IMR-90 (cell line): ENCODE measurements at regions not wholly inside any gene's neighbourhood (a gene's known extent, or its start where the extent isn't known, plus 50 kb on each side); places are given as distances from the start of the nearest gene placed in this dataset.
A peak's percentile ranks its signal among the peaks of the same experiment; 100 is the strongest.

ENCODE experiments used
- ATAC-seq: fragments of 200-7000 bp; cut with Tn5 transposase; 2 replicates; pipeline ENCODE4 v1.9.1; 2020; ENCODE audit warnings: low read depth, mild to moderate bottlenecking, moderate library complexity
- BruUV-seq: library from RNA; stranded (reverse); fragments of 400-500 nt; replicated peaks from 2 replicates; lab custom pipeline; 2021; lab: Mats Ljungman, UMichigan
- CTCF ChIA-PET: fragments of 300-600 bp; formaldehyde crosslinking; extraction: SDS; loops from one replicate; lab custom pipeline; 2021; ENCODE audit warnings: antibody characterized with exemption; lab: Yijun Ruan, JAX
- POLR2A ChIA-PET: fragments of 300-600 bp; sonication (Branson Sonifier 250); formaldehyde crosslinking; loops from one replicate; lab custom pipeline; 2022; ENCODE audit warnings: antibody characterized with exemption; ENCODE audit not compliant: unreplicated experiment; lab: Charles Lee
- DNase-seq: peaks from one replicate; pipeline ENCODE4 v3.0.0; 2013
- H2AFZ ChIP-seq: replicated peaks from 2 replicates; pipeline ENCODE3; 2013; ENCODE audit warnings: low read length, mild to moderate bottlenecking; ENCODE audit not compliant: poor library complexity
- H2AK5ac ChIP-seq: 2 replicates; pipeline ENCODE4 v1.6.1; 2013; ENCODE audit warnings: low read depth, low read length, inconsistent platforms
- H2AK9ac ChIP-seq: replicated peaks from 2 replicates; pipeline ENCODE3; 2013; ENCODE audit warnings: mild to moderate bottlenecking, low read depth, low read length, moderate library complexity; ENCODE audit not compliant: poor library complexity
- H2BK120ac ChIP-seq: 2 replicates; pipeline ENCODE4 v1.6.1; 2013; ENCODE audit warnings: low read depth, low read length, inconsistent platforms
- H2BK15ac ChIP-seq: 3 replicates; pipeline ENCODE4 v1.6.1; 2013; ENCODE audit warnings: low read depth, low read length, inconsistent platforms
- H2BK20ac ChIP-seq: 2 replicates; pipeline ENCODE4 v1.6.1; 2013; ENCODE audit warnings: low read depth, mild to moderate bottlenecking, inconsistent platforms, low read length, moderate library complexity
- H2BK5ac ChIP-seq: 2 replicates; pipeline ENCODE4 v1.6.1; 2013; ENCODE audit warnings: mild to moderate bottlenecking, low read depth, low read length, inconsistent platforms; ENCODE audit not compliant: poor library complexity, severe bottlenecking
- H3K14ac ChIP-seq: replicated peaks from 2 replicates; pipeline ENCODE4 v1.6.1; 2013; ENCODE audit warnings: low read depth, low read length, inconsistent platforms
- H3K18ac ChIP-seq: 2 replicates; pipeline ENCODE4 v1.6.1; 2013; ENCODE audit warnings: low read depth, low read length, control low read depth
- H3K23ac ChIP-seq: 2 replicates; pipeline ENCODE4 v1.6.1; 2013; ENCODE audit warnings: low read depth, low read length, inconsistent platforms
- H3K27ac ChIP-seq: 2 replicates; pipeline ENCODE4 v1.5.1; 2013; ENCODE audit warnings: mild to moderate bottlenecking, control low read depth, low read length; ENCODE audit not compliant: insufficient read depth
- H3K27me3 ChIP-seq: 2 replicates; pipeline ENCODE4 v1.6.1; 2013; ENCODE audit warnings: low read length; ENCODE audit not compliant: control insufficient read depth, insufficient read depth
- H3K36me3 ChIP-seq: 2 replicates; pipeline ENCODE4 v1.6.1; 2013; ENCODE audit warnings: low read length, mixed read lengths; ENCODE audit not compliant: control insufficient read depth, insufficient read depth
- H3K4ac ChIP-seq: 2 replicates; pipeline ENCODE4 v1.6.1; 2013; ENCODE audit warnings: low read depth, low read length, inconsistent platforms
- H3K4me1 ChIP-seq: 2 replicates; pipeline ENCODE4 v1.6.1; 2013; ENCODE audit warnings: low read length, mixed read lengths; ENCODE audit not compliant: control insufficient read depth, insufficient read depth
- H3K4me2 ChIP-seq: 2 replicates; pipeline ENCODE4 v1.6.1; 2013; ENCODE audit warnings: low read depth, mild to moderate bottlenecking, control low read depth, low read length, moderate library complexity
- H3K4me3 ChIP-seq: 2 replicates; pipeline ENCODE4 v1.5.1; 2013; ENCODE audit warnings: low read depth, mild to moderate bottlenecking, control low read depth, low read length, moderate library complexity; ENCODE audit not compliant: insufficient read depth
- H3K56ac ChIP-seq: 2 replicates; pipeline ENCODE4 v1.6.1; 2013; ENCODE audit warnings: low read length, inconsistent platforms; ENCODE audit not compliant: insufficient read depth; ENCODE audit errors: extremely low read depth
- H3K79me1 ChIP-seq, 2 experiments: 2 replicates each; pipeline ENCODE4 v1.6.1; 2013; ENCODE audit warnings: low read length in 2 of 2, inconsistent platforms in 1 of 2, low read depth in 1 of 2
- H3K9ac ChIP-seq: 2 replicates; pipeline ENCODE4 v1.6.1; 2013; ENCODE audit warnings: low read depth, low read length, control low read depth
- H3K9me1 ChIP-seq: 2 replicates; pipeline ENCODE4 v1.6.1; 2013; ENCODE audit warnings: low read length, inconsistent platforms; ENCODE audit not compliant: insufficient read depth
- H3K9me3 ChIP-seq: 2 replicates; pipeline ENCODE4 v1.6.1; 2013; ENCODE audit warnings: low read length; ENCODE audit not compliant: control insufficient read depth, insufficient read depth
- H4K20me1 ChIP-seq: 2 replicates; pipeline ENCODE4 v1.6.1; 2013; ENCODE audit warnings: low read length, inconsistent platforms; ENCODE audit not compliant: insufficient read depth
- H4K5ac ChIP-seq: 2 replicates; pipeline ENCODE4 v1.6.1; 2013; ENCODE audit warnings: mild to moderate bottlenecking, low read depth, low read length, control low read depth
- H4K8ac ChIP-seq, 2 experiments: 2 replicates each; pipeline ENCODE4 v1.6.1; 2013; ENCODE audit warnings: low read depth in 2 of 2, low read length in 2 of 2, control low read depth in 1 of 2, inconsistent platforms in 1 of 2
- H4K91ac ChIP-seq: 2 replicates; pipeline ENCODE4 v1.6.1; 2013; ENCODE audit warnings: low read depth, low read length, inconsistent platforms; ENCODE audit not compliant: insufficient read depth
- BHLHE40 ChIP-seq: fragments of 150-350 bp; IDR thresholded peaks from 2 replicates; pipeline ENCODE4 v1.6.1; 2016; ENCODE audit warnings: mild to moderate bottlenecking, low read depth, low read length
- CEBPB ChIP-seq: IDR thresholded peaks from 2 replicates; pipeline ENCODE4 v1.6.1; 2012; ENCODE audit warnings: low read depth, low read length, improper control_type of control experiment
- CHD1 ChIP-seq: IDR thresholded peaks from 2 replicates; pipeline ENCODE4 v1.6.1; 2012; ENCODE audit warnings: low read depth, low read length, improper control_type of control experiment
- CTCF ChIP-seq: conservative IDR thresholded peaks from 2 replicates; pipeline ENCODE4 v1.5.1; 2012; ENCODE audit warnings: mild to moderate bottlenecking, low read depth, low read length, improper control_type of control experiment
- FOS ChIP-seq: fragments of 150-350 bp; IDR thresholded peaks from 2 replicates; pipeline ENCODE4 v1.6.1; 2016; ENCODE audit warnings: low read depth, low read length
- MAFK ChIP-seq: IDR thresholded peaks from 2 replicates; pipeline ENCODE4 v1.6.1; 2012; ENCODE audit warnings: low read depth, low read length, improper control_type of control experiment
- MAZ ChIP-seq: IDR thresholded peaks from 2 replicates; pipeline ENCODE4 v1.6.1; 2012; ENCODE audit warnings: low read depth, mild to moderate bottlenecking, low read length, improper control_type of control experiment, moderate library complexity, borderline replicate concordance
- MXI1 ChIP-seq: IDR thresholded peaks from 2 replicates; pipeline ENCODE4 v1.6.1; 2012; ENCODE audit warnings: low read depth, mild to moderate bottlenecking, low read length, moderate library complexity, borderline replicate concordance
- NFE2L2 ChIP-seq: fragments of 150-350 bp; IDR thresholded peaks from 2 replicates; pipeline ENCODE4 v1.6.1; 2016; ENCODE audit warnings: low read depth, mild to moderate bottlenecking, low read length
- POLR2A ChIP-seq: IDR thresholded peaks from 2 replicates; pipeline ENCODE4 v1.6.1; 2012; ENCODE audit warnings: mild to moderate bottlenecking, low read depth, low read length
- RAD21 ChIP-seq: IDR thresholded peaks from 2 replicates; pipeline ENCODE4 v1.6.1; 2012; ENCODE audit warnings: low read length, improper control_type of control experiment
- RCOR1 ChIP-seq: IDR thresholded peaks from 2 replicates; pipeline ENCODE4 v1.6.1; 2012; ENCODE audit warnings: mild to moderate bottlenecking, low read length, improper control_type of control experiment; ENCODE audit not compliant: insufficient replicate concordance
- RFX5 ChIP-seq: IDR thresholded peaks from 2 replicates; pipeline ENCODE4 v1.8.0; 2012; ENCODE audit warnings: low read depth, mild to moderate bottlenecking, low read length, moderate library complexity
- SMC3 ChIP-seq: fragments of 150-350 bp; IDR thresholded peaks from 2 replicates; pipeline ENCODE4 v1.6.1; 2016; ENCODE audit warnings: low read depth, mild to moderate bottlenecking, antibody characterized with exemption, low read length, moderate library complexity
- USF2 ChIP-seq: fragments of 150-350 bp; IDR thresholded peaks from 2 replicates; pipeline ENCODE4 v1.6.1; 2017; ENCODE audit warnings: mild to moderate bottlenecking, antibody characterized with exemption, low read length, low read depth
- WGBS, 2 experiments: methylation state at CpG; one replicate each; pipeline versions ENCODE4 v1.1.5 to v1.1.7; 2013; ENCODE audit warnings: missing lambda C conversion rate in 2 of 2; ENCODE audit not compliant: insufficient read length in 1 of 2; ENCODE audit errors: extremely low coverage in 2 of 2; 5-methylcytosine and 5-hydroxymethylcytosine counted together
- dilution Hi-C: fragments of 300-500 bp; cut with HindIII; formaldehyde crosslinking; loops from one replicate; pipeline ENCODE4 v1.14.3; 2018; ENCODE audit warnings: low sequenced_read_pairs; ENCODE audit not compliant: unreplicated experiment
- in situ Hi-C: fragments of 300-500 bp; cut with MboI; formaldehyde crosslinking; loops from 3 replicates; pipeline ENCODE4 v1.14.3; 2019; ENCODE audit warnings: low sequenced_read_pairs, inconsistent platforms, mixed read lengths
- intact Hi-C: fragments of 100-400 bp; cut with micrococcal nuclease; formaldehyde crosslinking; loops from 2 replicates; pipeline ENCODE4 v1.10.0; 2022
- TF ChIP-seq, protein P1 (sequence below): fragments of 150-350 bp; IDR thresholded peaks from 2 replicates; pipeline ENCODE4 v1.6.1; 2016; ENCODE audit warnings: low read depth, mild to moderate bottlenecking, low read length, moderate library complexity, borderline replicate concordance

DNA sequence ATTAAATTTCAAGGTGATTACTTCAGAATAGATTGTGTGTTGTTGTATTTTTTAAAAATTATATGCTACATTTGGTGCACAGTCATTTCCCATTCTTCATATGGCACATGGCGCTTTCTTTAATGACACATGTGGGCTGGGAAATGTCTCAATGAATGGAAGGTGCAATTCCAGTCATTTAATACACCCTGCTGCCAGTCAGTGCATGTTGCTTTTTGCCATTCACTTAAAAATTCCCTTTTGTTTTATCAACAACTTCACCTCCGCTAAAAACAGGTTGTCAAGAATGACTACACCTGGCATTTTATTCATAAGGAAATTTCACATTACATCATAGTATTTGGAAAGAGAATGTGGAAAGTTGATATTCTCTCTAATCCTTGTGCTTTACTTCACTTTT, 716.4 kb upstream of the ADAMTS5 start:
- no peak overlapping the region for H3K56ac ChIP-seq
- H3K9ac ChIP-seq = no peak overlapping the region
- no peak overlapping the region for H2AK9ac ChIP-seq
- no peak overlapping the region for H2BK20ac ChIP-seq
- ATAC-seq (no peak), DNase-seq (no peak)
- H3K9me3 ChIP-seq = no peaks in the 10 kb centered on the region
- CTCF ChIA-PET = no interaction called here
- in situ Hi-C loops = no loop called here
- H4K91ac ChIP-seq = no peak overlapping the region
- no peak overlapping the region for H3K27ac ChIP-seq
- peak overlapping the region; percentile 40; the same call in 1 of the 2 replicates for H3K14ac ChIP-seq
- H3K4me1 ChIP-seq = no peaks in the 10 kb centered on the region
- H3K18ac ChIP-seq = no peak overlapping the region
- POLR2A ChIA-PET = no interaction called here
- no peak overlapping the region for H2BK120ac ChIP-seq
- no peak overlapping the region for H3K23ac ChIP-seq
- H4K20me1 ChIP-seq = no peaks in the 10 kb centered on the region
- dilution Hi-C loops = no loop called here
- no peak overlapping the region for H4K5ac ChIP-seq
- H4K8ac ChIP-seq = no peak overlapping the region
- H3K4ac ChIP-seq = no peak overlapping the region
- no peak overlapping the region for H2BK5ac ChIP-seq
- peak overlapping the region; percentile 53; the same call in 1 of the 2 replicates for H2AK5ac ChIP-seq
- TF ChIP-seq USF2 (no peak), MXI1 (no peak), POLR2A (no peak), CTCF (no peak), MAFK (no peak), MAZ (no peak), NFE2L2 (no peak), BHLHE40 (no peak), RFX5 (no peak), CHD1 (no peak), SMC3 (no peak), RCOR1 (no peak), FOS (no peak), RAD21 (no peak), CEBPB (no peak)
- TF ChIP-seq, protein P1, sequence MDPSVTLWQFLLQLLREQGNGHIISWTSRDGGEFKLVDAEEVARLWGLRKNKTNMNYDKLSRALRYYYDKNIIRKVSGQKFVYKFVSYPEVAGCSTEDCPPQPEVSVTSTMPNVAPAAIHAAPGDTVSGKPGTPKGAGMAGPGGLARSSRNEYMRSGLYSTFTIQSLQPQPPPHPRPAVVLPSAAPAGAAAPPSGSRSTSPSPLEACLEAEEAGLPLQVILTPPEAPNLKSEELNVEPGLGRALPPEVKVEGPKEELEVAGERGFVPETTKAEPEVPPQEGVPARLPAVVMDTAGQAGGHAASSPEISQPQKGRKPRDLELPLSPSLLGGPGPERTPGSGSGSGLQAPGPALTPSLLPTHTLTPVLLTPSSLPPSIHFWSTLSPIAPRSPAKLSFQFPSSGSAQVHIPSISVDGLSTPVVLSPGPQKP = no peak
- intact Hi-C loops = no loop called here
- H2AFZ ChIP-seq = no peak overlapping the region
- no TSS peak for BruUV-seq
- H3K27me3 ChIP-seq = no peaks in the 10 kb centered on the region
- no peaks in the 10 kb centered on the region for H3K36me3 ChIP-seq
- H3K79me1 ChIP-seq = no peaks in the 10 kb centered on the region
- no peak overlapping the region for H2BK15ac ChIP-seq
- H3K4me2 ChIP-seq = no peak overlapping the region
- no CpG with 5 or more reads among the region's 2 CpGs for WGBS, 2 experiments
- no peak overlapping the region for H3K4me3 ChIP-seq
- H3K9me1 ChIP-seq = no peaks in the 10 kb centered on the region
